Activated naive CD4-positive, alpha-beta T cell treated with anti-CD3 and anti-CD28 coated beads, Interleukin-2, amount 50 U/mL, for 16 hours (primary cell): ENCODE measurements at regions not wholly inside any gene's neighbourhood (a gene's known extent, or its start where the extent isn't known, plus 50 kb on each side); places are given as distances from the start of the nearest gene placed in this dataset.

ENCODE experiments used
- DNase-seq: peaks from one replicate; pipeline ENCODE4 v3.0.0-alpha.2; 2020

DNA sequence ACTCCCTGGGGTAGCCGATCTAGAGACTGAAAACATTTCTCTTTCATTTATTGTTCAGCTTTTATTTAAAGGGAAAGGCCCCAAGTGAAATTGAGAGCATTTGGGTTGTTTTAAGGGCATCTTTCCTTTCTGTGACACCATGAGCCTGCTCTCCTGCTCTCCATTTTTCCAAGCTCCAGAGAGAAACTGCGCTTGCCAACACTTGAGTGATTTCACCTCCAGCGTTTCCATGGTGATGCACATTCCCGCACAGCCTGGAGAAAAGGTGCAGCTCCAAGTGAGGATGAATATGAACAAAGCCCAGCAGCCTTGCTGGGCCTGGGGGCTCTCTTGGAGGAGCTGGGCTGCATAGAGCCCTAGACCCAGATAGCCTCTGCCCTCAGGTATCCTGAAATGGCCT is 159.2 kb upstream of the PPP2R3A start:
- DNase-seq, result no peak

DNA sequence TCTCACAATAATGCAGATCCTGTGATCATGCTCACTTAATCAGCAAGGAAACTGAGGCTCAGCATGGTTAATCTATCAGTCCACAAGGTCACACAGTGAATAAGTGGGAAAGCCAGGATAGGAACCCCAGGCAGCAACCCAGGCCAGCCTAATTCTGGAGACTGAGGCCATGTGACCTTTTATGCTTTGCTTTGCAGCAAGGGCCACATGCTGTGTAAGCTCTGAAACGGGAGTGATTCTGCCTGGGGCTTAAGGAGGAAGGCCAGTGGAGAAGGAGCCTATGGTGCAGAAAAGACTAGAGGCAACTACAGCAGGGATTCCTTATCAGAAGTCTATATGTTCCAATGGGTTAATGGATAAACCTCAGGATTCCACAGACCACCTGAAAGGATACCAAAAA is 157.6 kb upstream of the PPP2R3A start:
- no peak for DNase-seq

DNA sequence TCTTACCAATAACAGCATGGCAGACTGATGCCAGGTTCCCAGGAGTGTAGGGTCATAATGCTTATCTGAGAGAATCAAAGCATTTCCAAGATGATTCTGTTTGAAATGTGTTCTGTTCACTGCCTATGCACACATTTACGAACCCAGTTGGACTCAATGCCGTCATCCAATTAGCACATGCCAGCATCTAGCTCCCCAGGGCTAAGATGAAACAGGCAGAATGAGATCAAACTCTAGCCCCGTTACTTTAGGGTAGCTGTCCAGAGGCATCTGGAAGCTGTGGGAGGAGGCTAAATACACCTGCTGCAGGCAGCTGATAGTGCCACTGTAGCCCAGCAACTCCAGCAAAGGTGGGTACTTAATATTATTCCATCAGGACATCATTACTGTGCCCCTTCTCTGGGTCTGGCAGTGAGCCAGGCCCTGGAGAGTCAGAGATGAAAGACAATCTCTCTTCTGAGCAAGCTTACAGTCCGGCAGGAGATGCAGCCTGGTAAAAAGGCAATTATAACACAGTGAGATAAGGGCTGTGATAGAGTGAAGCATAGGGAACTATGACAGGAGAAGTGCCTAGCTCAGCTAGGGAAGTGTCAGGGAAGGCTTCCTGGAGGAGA is 156.4 kb upstream of the PPP2R3A start:
- no peak for DNase-seq

DNA sequence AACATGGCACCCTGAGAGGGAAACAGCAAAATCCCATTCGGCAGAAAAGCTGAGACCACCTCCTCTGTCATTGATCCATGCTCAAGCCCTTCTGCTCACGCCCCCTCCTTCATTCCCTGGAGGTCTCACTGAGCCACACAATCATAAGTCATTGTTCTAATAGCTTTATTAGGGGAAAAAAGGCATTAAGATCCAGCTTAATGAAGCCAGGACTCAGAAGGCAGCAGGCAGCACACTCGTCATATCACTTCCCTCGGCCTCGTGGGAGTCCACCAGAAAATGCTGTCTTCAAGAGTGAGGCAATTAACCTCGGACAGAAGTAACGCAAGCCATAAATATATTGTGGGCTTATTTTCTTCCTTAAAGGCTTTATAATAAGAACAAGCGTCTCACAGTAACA is 153.9 kb upstream of the PPP2R3A start:
- DNase-seq, result no peak

DNA sequence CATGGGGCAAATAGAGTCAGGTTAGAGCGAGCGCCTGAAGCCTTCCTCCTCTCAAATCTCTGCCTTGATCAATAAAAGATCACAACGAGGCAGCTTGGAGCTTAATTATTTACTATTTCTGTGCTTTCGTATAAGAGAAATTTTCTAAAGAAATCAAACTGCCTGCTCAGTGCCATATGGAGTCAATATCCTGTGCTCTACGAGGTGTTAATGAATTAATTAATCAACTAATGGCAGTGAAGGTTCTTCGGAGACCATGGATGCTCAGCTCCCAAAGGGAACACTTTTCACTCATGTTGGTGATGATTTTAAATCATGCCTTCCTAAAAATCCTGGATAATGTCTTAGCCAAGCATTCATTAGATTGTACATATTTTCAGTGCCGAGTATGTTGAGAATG is 153.5 kb upstream of the PPP2R3A start:
- DNase-seq, result no peak

DNA sequence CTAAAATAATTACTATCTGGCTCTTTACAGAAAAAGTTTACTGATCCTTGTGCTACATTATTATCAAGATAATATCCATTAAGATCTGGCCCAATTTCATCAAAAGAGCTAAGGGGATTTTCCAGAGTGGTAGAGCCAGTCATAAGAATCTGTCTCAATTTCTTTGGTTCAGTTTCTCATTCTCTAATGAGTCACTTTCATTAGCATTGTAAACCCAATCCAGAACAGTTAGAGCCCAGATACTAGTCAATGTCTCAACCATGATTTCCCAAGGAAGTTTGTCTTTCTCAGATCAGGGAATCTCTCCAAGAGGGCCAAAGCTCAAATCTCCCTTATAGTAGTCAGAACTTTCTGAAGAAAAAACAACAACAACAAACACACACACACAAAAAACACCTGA is 131.1 kb upstream of the PPP2R3A start:
- no peak for DNase-seq

DNA sequence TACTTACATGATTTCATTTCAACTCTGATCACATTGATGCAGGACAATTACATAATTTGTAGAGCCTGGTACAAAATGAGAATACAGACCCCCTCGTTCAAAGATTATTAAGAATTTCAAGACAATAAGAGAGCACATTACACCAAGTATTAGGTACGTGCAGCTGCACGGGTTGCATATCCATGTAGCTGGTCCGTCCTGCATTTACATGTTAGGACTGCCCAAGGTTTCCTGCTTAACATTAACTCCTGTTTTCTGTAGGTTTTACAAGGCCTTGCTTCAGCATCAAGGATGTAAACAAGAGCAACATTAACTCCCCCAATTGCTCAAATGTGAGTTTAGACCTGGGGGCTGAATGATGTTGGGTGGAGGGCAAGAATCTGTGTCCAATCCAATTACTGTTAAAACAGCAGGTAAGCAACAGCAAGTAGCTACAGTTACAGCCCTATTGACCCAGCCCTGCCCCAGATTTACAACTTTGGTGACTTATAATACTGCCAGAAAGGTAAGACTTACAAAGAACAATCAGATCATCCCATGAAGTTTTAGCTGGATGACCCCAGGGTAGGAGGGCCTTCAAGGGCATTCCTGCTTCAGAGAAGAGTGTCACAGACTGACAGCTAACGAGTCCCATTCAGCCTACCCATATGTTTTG is 127.4 kb upstream of the PPP2R3A start:
- no peak for DNase-seq

DNA sequence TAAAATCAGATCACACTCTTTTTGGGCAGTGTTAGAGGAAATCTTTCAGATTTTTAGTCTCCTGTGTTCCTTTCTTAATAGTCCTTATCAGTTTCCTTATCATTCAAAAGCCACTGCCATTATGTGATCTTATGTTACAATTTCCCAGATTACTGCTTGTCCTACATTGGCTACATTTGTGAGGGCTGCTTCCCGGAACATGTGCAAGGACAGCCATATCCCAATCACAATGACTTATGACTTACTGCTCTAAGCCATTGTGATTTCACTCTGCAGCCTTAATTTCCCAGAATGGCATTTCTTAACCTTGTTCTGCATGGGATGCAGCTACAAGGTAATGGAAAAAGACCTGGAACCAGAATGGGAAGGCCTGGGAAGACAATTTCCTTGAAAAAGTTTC is 125.1 kb upstream of the PPP2R3A start:
- no peak for DNase-seq

DNA sequence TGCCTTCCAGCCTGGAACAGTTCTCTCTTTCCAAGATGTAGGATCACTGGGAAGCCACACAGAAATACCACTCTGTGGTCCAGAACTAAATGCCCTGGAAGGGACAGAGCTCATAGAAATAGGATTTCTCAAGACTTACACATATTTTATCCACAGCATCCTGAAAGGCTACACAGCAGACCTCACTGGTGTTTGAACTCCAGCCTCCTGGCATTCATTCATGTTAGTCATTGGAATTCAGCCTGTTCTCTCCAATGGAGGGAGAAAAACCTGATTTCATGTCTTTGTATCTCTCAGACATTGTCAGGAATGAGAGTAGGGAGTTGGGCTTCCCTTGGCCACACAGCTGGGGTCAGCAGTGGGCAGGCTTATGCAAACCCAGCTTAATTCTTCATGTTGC is 121.1 kb upstream of the PPP2R3A start:
- no peak for DNase-seq

DNA sequence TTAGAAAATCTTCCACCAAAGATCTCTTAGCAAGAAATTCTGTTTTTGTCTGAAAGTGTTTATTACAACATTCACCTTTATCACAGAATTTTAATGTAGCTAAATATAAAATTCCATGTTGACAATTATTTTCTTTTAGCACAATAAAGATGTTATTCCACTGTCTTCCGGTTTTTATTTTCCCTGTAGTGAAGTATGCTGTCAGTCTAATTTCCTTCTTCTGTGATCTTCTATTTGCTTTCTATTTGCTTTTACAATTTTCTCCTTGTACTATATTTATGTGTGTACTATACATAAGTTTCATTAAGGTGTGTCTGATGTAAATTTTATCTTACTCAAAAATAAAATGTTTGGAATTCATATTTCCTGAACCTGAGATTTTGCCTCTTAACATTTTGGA is 117.5 kb upstream of the PPP2R3A start:
- DNase-seq, result no peak

DNA sequence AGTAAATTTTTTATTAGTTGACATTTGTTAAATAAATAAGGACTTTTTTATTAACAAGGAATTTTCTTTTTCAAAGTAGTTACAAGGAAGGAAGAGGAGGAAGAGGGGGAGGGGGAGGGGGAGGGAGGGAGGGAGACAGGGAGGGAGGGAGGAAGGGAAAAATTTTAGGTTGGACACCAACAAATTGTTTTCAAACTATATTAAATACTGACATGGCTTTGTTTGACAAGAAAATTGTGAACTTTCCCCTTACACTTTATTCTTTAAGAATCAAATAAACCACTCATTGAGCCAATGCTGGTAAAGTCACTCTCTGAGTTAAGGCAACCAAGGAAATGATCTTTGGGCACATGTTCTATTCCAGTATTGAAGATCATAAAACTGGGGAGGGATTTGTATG is 115.7 kb upstream of the PPP2R3A start:
- no peak for DNase-seq

DNA sequence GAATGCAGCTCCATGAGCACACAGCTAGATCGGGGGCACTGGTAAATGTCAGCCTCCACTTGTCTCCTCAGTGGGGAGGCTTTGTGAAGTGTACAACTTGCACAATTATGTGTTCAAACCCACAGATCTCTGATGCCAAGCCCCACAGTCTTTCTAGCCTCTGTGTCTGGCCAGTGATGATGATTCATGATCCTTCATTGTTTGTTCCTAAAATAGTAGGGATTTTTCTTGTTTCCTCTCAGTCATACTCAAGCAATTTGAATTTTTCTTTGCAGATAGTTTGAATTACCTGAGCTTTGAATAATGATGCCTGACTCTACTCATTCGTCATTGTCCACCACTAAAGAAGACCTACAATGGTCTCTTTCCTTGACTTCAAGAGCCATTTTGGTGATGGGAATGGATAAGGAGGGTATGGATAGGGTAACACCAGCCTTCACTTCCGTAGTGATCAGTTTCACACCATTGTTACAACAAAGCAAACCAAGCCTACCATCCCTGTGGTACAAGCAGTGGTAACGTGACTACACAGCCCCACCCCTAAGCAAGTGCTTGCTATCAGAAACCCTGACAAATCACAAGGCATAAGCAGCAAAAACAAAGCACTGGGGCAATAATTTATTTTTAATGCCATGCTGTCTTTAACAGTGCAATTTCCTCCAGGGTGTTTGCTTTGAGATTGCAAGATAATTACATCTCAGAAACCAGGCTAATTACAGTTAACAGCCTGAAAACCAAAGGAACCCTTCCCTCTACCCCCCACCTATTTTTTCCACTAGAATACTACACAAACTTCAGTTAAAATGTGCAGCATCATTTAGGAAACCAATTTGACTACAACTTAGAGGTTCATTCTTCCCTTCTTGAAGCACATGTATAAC is 114.1 kb upstream of the PPP2R3A start:
- no peak for DNase-seq

DNA sequence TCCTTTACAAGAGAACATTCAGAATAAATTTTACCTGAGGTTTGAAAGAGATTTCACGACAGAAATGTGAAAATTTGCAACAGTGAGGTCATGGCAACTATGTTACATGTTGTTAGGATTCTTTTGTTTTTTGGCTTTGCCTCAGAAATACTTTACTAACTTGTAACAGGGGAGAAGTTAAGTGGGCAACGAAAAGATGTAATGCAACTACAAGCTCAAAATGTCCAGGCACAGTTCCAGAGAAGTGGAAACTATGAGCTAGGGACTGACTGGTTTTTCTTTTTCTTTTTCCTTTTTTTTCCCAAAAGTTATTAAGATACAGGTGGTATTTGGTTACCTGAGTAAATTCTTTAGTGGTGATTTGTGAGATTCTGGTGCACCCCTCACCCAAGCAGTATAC is 111.5 kb upstream of the PPP2R3A start:
- no peak for DNase-seq

DNA sequence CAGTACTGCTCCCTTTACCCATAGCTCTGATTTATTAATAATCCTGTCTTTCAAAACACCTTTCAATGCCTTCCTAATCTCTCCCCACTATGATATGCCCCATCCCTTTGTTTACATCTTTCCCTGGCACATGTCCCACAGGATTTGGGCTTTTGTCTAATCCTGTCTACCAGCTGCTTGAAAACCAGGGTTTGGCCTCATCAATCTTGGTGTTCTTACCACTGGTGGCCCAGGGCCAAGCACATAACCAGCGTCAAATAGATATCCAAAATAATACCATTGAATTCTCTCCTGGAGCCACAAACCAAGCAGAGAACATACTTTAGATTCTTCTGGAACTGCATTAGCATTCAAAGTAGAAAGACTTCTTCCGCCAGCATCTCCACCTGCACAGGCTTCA is 104.8 kb upstream of the PPP2R3A start:
- DNase-seq, result no peak

DNA sequence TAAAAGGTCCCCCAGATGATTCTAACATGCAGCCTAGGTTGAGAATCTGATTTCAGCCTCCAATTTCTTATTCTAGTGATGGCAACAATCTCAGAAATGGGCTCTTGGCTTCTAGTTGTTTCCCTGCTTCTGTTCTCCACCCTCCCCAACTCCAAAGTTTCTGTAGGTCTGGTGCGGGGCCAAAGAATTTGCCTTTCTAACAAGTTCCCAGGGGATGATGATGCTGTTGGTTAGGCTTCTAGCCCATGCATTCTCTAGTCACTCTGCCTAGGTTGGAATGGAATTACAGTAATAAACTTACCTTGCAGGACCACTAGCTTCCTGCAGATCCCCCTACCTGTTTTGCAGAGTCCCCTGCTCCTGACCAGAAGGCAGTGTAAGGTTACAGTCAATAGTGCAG is 103.2 kb upstream of the PPP2R3A start:
- DNase-seq, result no peak

DNA sequence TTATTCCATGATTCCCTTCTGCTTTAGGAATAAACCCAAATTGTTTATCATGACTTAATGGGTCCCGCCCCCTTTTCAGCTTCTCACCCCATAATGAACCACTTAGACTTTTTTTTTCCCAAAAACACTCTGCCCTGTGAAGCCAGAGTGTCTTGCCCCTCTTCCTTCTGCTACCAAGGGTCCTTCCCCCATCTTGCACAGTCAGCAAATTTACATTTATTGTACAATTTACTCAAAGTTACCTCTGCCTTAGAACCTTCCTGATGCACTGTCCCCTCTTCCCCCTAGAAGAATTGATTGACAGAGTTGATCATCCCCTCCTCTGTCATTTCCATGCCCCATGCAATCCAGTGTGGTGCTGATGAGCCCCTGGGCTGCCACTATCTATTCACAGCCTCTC is 101.5 kb upstream of the PPP2R3A start:
- no peak for DNase-seq

DNA sequence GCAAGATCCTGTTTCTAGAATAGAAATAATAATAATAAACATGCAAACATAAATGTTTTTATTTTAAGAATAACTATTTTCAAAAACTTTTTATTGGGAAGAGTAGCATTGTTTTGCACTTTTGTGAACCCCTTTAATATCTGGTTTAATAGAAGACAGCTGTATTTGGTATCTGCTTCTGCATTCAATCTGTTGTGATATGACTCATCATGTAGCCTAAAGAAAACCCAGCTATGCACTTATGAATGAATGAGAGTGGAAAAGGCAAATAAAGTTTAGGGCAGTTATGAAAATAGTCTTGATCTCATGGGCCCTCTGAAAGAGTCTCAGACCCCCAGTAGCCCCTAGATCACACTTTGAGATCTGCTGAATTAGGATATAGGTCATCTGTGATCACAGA is 100.4 kb upstream of the PPP2R3A start:
- no peak for DNase-seq

DNA sequence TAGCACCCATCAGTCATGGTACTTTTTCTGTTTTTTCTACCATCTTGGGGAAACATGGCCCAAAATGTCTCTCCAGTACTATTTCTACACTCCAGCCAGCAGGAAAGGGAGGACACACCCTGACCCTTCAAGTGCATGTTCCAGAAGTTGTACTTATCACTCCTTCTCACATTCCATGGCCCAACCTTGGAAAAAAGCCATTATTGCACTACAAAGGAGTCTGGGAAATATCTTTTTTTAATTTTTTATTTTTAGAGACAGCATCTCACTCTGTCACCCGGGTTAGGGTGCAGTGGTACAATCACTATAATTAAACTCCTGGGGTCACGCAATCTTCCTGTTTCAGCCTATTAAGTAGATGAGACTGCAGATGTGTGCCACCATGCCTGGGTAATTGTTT is 100.0 kb upstream of the PPP2R3A start:
- no peak for DNase-seq

DNA sequence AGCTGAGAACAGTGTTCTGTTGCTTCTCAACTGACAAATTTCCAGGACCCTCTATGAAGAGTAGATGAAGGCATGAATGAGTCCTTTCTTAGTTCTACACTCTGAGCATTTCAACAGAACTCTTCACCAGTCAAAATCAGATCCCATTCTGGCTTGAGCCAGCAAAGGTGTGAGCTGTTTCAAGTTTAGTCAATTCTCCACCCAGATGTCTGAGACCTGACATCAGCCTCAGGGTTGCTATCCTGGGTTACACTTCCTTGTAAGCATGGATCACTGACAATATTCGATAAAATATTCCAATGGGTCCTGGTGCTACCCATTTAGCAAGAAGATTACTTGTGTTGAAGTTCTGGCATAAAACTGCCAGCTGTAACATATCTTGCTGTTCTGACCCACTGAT is 97.6 kb upstream of the PPP2R3A start:
- no peak for DNase-seq

DNA sequence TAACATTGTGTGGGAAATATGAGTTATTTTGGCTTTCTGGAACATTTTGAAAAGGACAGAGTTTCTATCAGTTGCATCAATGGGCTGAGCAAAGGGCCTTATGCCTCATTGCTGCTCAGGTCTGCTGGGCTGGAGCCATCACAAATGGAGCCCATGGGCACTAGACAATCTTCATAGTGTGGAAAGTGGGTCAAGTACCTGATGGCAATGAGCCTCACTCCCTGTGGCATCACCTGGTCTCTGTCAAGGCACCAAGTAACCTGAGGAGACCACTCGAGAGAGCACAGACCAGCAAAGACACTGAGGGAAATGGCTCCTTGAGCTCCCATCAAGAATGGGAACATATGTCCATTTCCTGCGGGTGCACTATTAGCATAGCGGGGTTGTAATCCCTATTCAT is 96.7 kb upstream of the PPP2R3A start:
- no peak for DNase-seq

DNA sequence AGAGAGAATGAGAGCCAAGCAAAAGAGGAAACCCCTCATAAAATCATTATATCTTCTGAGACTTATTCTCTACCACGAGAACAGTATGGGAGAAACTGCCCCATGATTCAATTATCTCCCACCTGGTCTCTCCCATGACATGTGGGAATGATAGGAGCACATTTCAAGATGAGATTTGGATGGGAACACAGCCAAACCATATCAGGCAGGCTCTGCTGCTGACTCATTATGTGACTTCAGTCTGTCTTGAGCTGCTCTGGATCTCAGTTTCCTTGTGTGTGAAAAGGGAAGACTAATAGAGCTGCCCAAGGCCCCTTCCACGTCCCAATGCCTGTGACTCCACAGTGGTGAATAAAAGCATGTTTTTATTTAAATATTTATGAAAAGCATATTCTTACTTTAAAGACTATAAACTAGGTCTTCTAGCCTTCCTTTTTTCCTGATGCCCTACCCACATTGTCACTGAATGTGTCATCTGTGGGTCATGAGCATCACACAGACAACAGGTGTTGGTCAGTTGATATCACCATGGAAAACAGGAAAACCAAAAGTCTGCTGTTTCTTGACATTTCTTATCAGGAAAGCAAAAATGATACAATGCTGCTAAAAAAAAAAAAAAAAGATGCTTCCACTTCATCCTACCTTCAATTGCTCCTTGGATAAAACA is 96.0 kb upstream of the PPP2R3A start:
- DNase-seq, result no peak

DNA sequence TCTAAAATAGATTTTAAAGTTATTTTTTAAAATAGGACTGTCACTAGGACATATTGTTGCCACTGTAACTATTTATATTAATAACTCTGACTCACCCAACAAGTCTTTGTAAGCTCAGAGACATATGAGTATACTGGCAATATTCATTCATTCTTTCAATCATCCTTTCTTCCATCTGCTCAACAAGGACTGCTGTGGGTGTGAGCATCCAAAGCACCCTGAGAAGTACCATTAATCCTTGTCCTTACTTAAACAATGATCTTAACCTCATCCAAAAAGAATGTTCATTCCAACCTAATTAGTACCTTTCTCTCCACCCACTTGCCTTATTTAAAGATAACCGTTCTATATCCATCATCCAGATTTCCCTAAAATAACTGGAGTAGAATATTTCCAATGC is 94.2 kb upstream of the PPP2R3A start:
- DNase-seq, result no peak

DNA sequence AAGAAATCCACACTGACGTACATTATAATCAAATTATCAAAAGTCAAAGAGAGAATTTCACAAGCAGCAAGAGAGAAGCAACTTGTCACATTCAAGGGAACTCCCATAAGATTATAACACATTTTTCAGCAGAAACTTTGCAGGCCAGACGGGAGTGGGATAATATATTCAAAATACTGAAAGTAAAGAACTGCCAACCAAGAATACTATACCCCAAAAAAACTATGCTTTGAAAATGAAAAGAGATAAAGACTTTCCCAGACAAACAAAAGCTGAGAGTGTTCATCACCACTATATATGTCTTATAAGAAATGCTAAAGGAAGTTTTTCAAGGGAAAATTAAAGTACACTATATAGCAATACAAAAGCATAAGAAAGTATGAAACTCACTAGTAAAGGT is 91.5 kb upstream of the PPP2R3A start:
- no peak for DNase-seq

DNA sequence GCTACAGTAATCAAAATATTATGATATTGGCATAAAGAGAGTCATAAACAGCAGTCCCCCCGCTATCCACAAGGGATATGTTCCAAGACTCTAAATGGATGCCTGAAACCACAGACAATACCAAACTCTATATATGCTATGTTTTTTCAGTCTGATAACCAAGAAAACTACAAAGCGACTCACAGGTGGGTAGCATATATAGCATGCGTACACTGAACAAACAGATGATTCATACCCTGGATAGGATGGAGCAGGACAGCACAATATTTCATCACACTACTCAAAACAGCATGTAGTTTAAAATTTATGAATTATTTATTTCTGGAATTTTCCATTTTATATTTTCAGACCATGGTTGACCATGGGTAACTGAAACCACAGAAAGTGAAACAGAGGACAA is 87.0 kb upstream of the PPP2R3A start:
- no peak for DNase-seq
